GM18511 (cell line): ENCODE measurements at regions not wholly inside any gene's neighbourhood (a gene's known extent, or its start where the extent isn't known, plus 50 kb on each side); places are given as distances from the start of the nearest gene placed in this dataset.
"Not testable (repeated sequence)": the region's sequence is repeated elsewhere in the genome, so short reads cannot be mapped to it uniquely, and the experiment has no call there.

Source experiments
- ATAC-seq: cut with Tn5 transposase; IDR thresholded peaks from one replicate; pipeline ENCODE4 v1.9.1; 2021; ENCODE audit warnings: mild to moderate bottlenecking, moderate library complexity; ENCODE audit not compliant: unreplicated experiment

DNA sequence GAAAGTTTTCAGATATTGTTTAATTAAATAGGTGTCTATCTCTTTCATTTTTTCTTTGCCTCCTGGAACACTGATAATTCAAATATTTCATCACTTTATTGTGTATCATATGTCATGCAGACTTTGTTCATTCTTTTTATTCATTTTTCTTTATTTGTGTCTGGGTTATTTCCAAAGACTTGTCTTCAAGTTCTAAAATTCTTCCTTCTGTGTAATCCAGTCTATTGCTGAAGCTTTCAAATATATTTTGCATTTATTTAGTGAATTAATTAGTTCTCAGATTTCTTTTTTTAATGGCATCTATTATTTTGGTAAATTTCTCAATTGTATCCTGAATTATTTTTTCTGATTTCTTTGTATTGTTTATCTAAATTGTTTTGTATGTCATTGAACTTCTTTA lies 70.1 kb downstream of the ZNF330 start:
- no peak for ATAC-seq

DNA sequence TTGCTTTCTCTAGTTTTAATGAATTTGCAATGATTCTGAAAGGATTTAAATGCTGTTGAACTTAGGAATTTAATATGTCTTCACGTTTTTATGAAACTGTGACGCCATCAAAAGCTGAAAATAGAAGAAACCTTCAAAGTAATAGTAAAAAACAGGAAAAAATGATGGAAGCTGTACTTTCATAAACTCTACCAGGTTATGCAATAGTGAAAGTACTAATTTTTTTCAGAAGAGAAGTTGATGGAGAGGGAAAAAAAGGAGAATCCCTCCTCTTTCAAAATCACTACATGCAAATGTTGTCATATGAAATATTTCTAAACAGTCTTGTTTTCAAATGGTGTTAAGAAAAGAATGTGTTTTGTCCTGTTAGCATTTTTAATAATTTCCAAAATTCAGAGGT lies 73.6 kb downstream of the ZNF330 start:
- no peak for ATAC-seq

- ATAC-seq: no peak
Observed at GRCh38 chr4:141301216-141301615, 80.5 kb downstream of the ZNF330 start.

DNA sequence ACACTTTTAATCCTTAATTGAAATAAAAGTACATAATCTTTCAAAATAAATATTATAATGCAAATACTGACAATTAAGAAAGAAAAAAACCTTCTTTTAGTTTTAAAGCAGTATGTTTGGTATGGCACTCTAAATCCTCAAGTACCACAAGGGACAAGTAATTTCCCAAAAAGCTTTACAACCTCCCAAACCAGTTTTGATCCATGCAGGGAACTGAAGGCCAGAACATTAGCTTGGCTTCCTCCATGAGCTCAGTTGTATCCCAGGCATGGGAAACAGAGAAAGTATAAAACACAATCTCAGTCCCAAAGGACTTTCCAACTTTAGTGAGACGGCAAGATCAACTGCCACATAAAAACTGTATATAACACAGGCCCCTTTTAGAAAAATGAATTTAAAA lies 82.2 kb downstream of the ZNF330 start:
- no peak for ATAC-seq

DNA sequence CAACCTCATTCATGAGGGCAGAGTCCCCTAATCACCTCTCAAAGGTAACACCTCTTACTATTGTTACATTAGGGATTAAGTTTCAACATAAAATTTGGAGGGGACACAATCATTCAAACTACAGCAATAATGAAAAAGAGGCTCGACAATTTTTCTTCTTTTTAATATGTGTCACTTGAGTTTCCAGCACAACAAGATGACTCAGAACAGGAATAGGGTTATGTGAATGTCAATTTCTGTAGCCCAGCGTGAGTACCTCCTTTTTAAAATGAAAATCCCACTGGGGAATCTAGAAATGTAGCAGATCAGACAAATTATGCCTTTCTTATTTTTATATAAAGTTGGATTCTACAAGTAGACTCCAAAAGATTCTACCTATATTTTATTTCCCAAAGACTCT lies 83.7 kb downstream of the ZNF330 start:
- no peak for ATAC-seq

DNA sequence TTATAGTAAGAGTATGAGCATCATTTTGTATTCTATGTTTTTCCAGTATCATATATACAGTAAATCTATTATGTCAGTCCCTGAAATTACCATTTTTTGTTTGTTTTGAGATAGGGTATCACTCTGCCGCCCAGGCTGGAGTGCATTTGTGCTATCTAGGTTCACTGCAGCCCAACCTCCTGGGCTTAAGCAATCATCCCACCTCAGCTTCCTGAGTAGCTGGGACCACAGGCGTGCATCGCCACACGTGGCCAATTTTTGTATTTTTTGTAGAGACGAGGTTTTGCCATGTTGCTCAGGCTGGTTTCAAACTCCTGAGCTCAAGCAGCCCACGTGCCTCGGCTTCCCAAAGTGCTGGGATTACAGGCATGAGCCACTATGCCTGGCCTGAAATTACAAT lies 85.6 kb downstream of the ZNF330 start:
- no peak for ATAC-seq

GRCh38 chr4:141307241-141307689 lies 86.6 kb downstream of the ZNF330 start:
- ATAC-seq: peak; percentile 99

GRCh38 chr4:141309874-141310273 lies 89.2 kb downstream of the ZNF330 start:
- no peak for ATAC-seq

- no peak for ATAC-seq
Observed at GRCh38 chr4:141311246-141312204, 90.8 kb downstream of the ZNF330 start.

DNA sequence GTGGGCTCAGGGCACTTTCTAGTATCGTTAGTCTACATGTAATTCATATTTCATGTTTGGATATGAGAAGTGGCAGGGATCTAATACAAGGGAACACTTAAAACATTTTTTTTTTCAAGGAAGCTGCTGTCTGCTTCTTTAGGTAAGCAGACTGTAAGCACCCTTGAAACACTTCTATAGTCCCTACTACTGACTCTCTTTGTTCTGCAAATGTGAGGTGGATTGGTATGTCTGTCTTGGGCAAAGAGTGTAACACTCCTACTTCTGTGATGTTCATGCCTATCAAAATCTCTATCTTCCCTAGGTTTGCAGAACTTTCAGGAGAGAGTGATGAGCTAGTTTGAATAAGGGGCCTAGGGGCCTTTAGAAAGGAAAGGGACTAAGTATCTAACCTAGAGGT lies 93.9 kb downstream of the ZNF330 start:
- ATAC-seq: no peak

- ATAC-seq: no peak
Observed at GRCh38 chr4:141328560-141329173, 108.0 kb downstream of the ZNF330 start.

- ATAC-seq: no peak
Observed at GRCh38 chr4:141329174-141329569, 108.5 kb downstream of the ZNF330 start.

DNA sequence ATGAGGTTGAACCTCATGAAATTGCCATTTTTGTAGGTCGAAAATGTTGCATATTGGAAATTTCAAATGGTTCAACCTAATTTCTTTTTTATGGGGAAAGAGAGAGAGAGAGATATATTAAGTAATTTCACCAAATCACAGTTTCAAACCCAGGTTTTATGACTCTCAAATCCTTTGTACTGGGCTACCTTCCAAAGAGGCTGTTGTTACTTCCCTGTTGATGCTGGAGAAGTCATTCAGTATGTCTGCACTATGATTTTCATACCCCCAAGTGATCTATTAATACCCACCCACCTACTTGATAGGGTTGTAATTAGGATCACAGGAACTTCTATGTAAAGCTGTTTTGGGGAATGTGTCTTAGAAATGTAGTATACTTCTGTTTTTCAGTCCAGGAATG lies 109.9 kb downstream of the ZNF330 start:
- no peak for ATAC-seq

DNA sequence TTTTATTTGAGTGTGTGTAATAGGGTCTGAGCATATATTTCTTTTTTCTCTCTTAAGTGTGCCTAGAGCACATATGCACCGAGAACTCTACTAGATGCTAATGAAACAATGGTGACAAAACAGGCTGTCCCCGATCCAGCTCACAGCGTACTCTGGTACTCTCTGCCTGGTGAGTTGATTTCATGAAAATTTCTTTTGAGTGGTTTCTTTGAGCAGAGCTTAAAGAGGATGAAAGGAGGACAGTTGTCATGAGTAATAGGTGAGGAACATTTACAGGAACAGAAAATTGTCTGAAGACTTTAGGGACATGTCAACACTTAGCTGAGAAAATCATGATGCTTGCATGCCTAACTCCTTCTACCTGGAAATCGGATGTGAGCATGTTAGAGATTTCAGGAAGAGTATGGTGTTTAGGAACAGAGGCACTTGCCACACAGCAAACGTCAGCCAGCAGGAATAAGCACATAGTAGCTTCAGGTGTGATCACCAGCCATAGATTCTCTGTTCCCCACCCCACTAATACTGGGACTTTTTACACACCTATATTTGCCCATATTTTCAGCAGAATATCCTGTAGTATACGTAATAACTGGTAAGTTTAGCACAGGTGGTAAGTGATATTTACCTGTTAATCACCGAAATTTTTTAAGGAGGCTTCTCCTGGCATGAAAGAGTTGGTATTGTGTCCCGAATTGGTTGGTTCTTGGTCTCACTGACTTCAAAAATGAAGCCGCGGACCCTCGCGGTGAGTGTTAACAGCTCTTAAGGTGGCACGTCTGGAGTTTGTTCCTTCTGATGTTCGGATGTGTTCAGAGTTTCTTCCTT lies 111.1 kb downstream of the ZNF330 start:
- ATAC-seq: no peak

GRCh38 chr4:141332359-141333181 lies 111.9 kb downstream of the ZNF330 start:
- not testable (repeated sequence) for ATAC-seq

GRCh38 chr4:141333456-141334230 lies 112.9 kb downstream of the ZNF330 start:
- ATAC-seq: not testable (repeated sequence)

GRCh38 chr4:141335166-141335565 lies 114.5 kb downstream of the ZNF330 start:
- no peak for ATAC-seq

GRCh38 chr4:141338238-141338637 lies 117.5 kb downstream of the ZNF330 start:
- ATAC-seq: no peak

GRCh38 chr4:141339391-141339790 lies 118.7 kb downstream of the ZNF330 start:
- no peak for ATAC-seq

DNA sequence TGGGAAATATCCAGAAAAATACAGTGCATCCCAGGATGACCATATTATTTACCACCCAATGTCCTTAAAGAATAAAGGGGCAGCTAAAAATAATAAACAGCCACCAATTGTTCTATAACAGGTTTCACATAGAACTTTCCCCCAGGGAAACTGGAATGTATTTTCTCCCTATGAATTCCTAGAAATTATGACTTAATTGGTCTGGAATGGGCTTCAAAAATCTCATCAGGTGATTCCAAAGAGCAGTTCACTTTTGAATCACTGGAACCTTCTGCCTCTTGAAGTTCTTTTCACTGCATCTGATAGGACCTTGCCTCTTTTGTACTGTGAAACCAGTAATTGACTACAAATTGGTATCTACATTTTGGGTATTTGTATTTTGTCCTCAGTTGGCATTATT lies 119.3 kb downstream of the ZNF330 start:
- no peak for ATAC-seq
